Gastrocnemius medialis (tissue), 4 donors: ENCODE measurements at regions not wholly inside any gene's neighbourhood (a gene's known extent, or its start where the extent isn't known, plus 50 kb on each side); places are given as distances from the start of the nearest gene placed in this dataset.

ENCODE experiments used
- POLR2A ChIP-seq, 2 donors: fragments of 450-650 bp; IDR thresholded peaks; one replicate each; pipeline ENCODE4 v1.6.1; 2017; ENCODE audit warnings: antibody characterized with exemption in 2 of 2, mild to moderate bottlenecking in 2 of 2, moderate library complexity in 2 of 2
- TF ChIP-seq, protein P1 (sequence below), 5 experiments: fragments of 450-650 bp in 3 of 5; fragments of 200-600 bp in 2 of 5; sonication (generic) in 2 of 5; IDR thresholded peaks in 4 of 5; conservative IDR thresholded peaks in 1 of 5; 1 replicate in 4 of 5; 2 replicates in 1 of 5; pipeline ENCODE4 v1.5.1; 2016 to 2019; ENCODE audit warnings: antibody characterized with exemption in 5 of 5, mild to moderate bottlenecking in 3 of 5, moderate library complexity in 3 of 5

GRCh38 chr4:71221510-71222466 is 117.0 kb upstream of the SLC4A4 start:
- TF ChIP-seq, protein P1, sequence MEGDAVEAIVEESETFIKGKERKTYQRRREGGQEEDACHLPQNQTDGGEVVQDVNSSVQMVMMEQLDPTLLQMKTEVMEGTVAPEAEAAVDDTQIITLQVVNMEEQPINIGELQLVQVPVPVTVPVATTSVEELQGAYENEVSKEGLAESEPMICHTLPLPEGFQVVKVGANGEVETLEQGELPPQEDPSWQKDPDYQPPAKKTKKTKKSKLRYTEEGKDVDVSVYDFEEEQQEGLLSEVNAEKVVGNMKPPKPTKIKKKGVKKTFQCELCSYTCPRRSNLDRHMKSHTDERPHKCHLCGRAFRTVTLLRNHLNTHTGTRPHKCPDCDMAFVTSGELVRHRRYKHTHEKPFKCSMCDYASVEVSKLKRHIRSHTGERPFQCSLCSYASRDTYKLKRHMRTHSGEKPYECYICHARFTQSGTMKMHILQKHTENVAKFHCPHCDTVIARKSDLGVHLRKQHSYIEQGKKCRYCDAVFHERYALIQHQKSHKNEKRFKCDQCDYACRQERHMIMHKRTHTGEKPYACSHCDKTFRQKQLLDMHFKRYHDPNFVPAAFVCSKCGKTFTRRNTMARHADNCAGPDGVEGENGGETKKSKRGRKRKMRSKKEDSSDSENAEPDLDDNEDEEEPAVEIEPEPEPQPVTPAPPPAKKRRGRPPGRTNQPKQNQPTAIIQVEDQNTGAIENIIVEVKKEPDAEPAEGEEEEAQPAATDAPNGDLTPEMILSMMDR (IDR thresholded peaks at IDR 0.05 in 4 of 5, conservative IDR thresholded peaks at IDR 0.05 in 1 of 5), result no peak
- TF ChIP-seq POLR2A (IDR thresholded peaks at IDR 0.05), result no peak
